ENCODE measurements at regions not wholly inside any gene's neighbourhood (a gene's known extent, or its start where the extent isn't known, plus 50 kb on each side); places are given as distances from the start of the nearest gene placed in this dataset.

DNA sequence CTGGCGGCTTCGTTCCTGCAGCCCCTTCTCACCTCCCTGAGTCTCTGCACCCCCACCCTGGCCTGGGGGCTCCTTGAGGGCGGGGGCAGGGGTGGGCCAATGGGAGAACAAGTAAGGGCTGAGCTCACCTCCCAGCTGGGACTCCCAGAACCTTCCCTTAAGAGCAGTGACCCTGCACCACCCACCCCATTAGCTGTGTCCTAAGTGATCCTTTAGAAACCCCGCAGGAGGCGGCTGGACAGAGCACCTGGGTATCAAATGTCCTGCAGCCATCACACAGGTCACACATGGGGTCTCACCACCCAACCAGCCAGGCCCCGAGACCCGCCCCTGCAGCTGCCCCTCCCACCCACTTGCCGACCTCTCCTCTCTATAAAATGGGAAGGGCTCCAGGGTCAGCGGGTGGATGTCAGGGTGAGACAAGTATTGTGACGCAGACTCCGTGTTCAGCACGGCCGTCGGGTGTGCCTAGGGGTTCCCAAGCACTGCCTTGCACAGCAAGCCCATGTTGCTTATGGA is 151.2 kb upstream of the C14orf180 start:
- DNase-seq (ENCODE audit: low read depth, low spot score): no peak
- no peak overlapping the region for H3K27ac ChIP-seq (ENCODE audit: low read depth, low read length)
- H3K79me2 ChIP-seq (ENCODE audit: insufficient read depth, low read length): no peaks in the 10 kb centered on the region
- H3K4me2 ChIP-seq (ENCODE audit: low read length): no peak overlapping the region
- ChIA-PET POLR2A (no interaction called here), RAD21 (ENCODE audit: low non-redundant PET in 1 of 2, low total read pairs in 2 of 2, uncharacterized antibody in 2 of 2, unreplicated experiment in 2 of 2) (no interaction called here), CTCF (no interaction called here)
- H4K20me1 ChIP-seq (ENCODE audit: insufficient read depth): no peaks in the 10 kb centered on the region
- H3K9ac ChIP-seq (ENCODE audit: low read length): no peak overlapping the region
- no TSS peak for BruUV-seq (replicated peaks)
- TF ChIP-seq EZH2phosphoT487 (IDR thresholded peaks at IDR 0.05; ENCODE audit: borderline replicate concordance) (no peak), ELF1 (IDR thresholded peaks at IDR 0.05; ENCODE audit: borderline replicate concordance, low read depth) (no peak)
- intact Hi-C loops (cut with micrococcal nuclease): no loop called here
- ATAC-seq: no peak
- H3K4me1 ChIP-seq (ENCODE audit: control insufficient read depth in 1 of 2, insufficient read depth in 2 of 2, low read length in 2 of 2): no peaks in the 10 kb centered on the region; a peak in 1 of 4 replicates
- no peaks in the 10 kb centered on the region for H3K9me2 ChIP-seq (ENCODE audit: insufficient read depth)
- H3K27me3 ChIP-seq (ENCODE audit: insufficient read depth, low read length): no peaks in the 10 kb centered on the region
- no peak overlapping the region for H3K4me3 ChIP-seq (replicated peaks in 1 of 2; ENCODE audit: low read depth in 1 of 2, low read length in 2 of 2)
- no peaks in the 10 kb centered on the region for H3K9me3 ChIP-seq (ENCODE audit: control insufficient read depth in 1 of 2, insufficient read depth in 1 of 2, low read depth in 1 of 2, low read length in 2 of 2)
- no peak overlapping the region for H2AFZ ChIP-seq (ENCODE audit: low read depth, low read length, poor library complexity, severe bottlenecking)
- H3K36me3 ChIP-seq (ENCODE audit: control insufficient read depth in 1 of 2, insufficient read depth in 2 of 2, low read length in 2 of 2): no peaks in the 10 kb centered on the region

DNA sequence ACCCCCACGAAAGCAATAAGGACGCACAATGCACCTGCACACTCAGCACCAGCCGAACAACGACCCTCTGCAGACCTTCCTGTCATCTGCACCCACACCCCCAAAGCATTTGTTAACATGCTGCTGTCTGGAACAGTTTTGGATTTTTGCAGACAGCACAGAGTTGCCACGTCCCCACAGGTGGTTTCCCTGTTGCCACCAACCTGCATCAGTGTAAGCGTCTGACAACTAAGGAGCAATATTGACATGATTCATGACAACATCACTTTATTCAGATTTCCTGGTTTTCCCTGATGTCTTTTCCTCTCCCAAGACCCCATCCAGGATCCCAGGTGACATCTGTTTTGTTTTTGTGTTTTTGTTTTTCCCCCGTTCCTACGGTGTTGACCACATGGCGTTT is 150.7 kb upstream of the C14orf180 start:
- RAD21 ChIA-PET (ENCODE audit: low non-redundant PET in 1 of 2, low total read pairs in 2 of 2, uncharacterized antibody in 2 of 2, unreplicated experiment in 2 of 2): no interaction called here
- no peaks in the 10 kb centered on the region for H3K36me3 ChIP-seq (ENCODE audit: control insufficient read depth in 1 of 2, insufficient read depth in 2 of 2, low read length in 2 of 2)
- no peaks in the 10 kb centered on the region for H3K79me2 ChIP-seq (ENCODE audit: insufficient read depth, low read length)
- H2AFZ ChIP-seq (ENCODE audit: low read depth, low read length, poor library complexity, severe bottlenecking): no peak overlapping the region
- H3K9ac ChIP-seq (ENCODE audit: low read length): no peak overlapping the region
- no peaks in the 10 kb centered on the region; a peak in 1 of 4 replicates for H3K4me1 ChIP-seq (ENCODE audit: control insufficient read depth in 1 of 2, insufficient read depth in 2 of 2, low read length in 2 of 2)
- DNase-seq (ENCODE audit: low read depth, low spot score) (no peak), ATAC-seq (no peak)
- TF ChIP-seq, protein P1, sequence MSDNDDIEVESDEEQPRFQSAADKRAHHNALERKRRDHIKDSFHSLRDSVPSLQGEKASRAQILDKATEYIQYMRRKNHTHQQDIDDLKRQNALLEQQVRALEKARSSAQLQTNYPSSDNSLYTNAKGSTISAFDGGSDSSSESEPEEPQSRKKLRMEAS (IDR thresholded peaks at IDR 0.05): no peak
- TF ChIP-seq EGR1 (IDR thresholded peaks at IDR 0.05; ENCODE audit: low read depth): no peak
- TF ChIP-seq FOSL1 (IDR thresholded peaks at IDR 0.05; ENCODE audit: low read depth): no peak
- no peak for TF ChIP-seq ZNF274 (IDR thresholded peaks at IDR 0.05; ENCODE audit: low read depth, low read length)
- BruUV-seq (replicated peaks): no TSS peak
- no peak overlapping the region for H3K4me2 ChIP-seq (ENCODE audit: low read length)
- no peaks in the 10 kb centered on the region for H4K20me1 ChIP-seq (ENCODE audit: insufficient read depth)
- intact Hi-C loops (cut with micrococcal nuclease): no loop called here
- H3K9me3 ChIP-seq (ENCODE audit: control insufficient read depth in 1 of 2, insufficient read depth in 1 of 2, low read depth in 1 of 2, low read length in 2 of 2): no peaks in the 10 kb centered on the region
- H3K9me2 ChIP-seq (ENCODE audit: insufficient read depth): no peaks in the 10 kb centered on the region
- H3K27me3 ChIP-seq (ENCODE audit: insufficient read depth, low read length): no peaks in the 10 kb centered on the region
- no peak overlapping the region for H3K4me3 ChIP-seq (replicated peaks in 1 of 2; ENCODE audit: low read depth in 1 of 2, low read length in 2 of 2)
- no peak overlapping the region for H3K27ac ChIP-seq (ENCODE audit: low read depth, low read length)
- CTCF ChIA-PET: no interaction called here
- POLR2A ChIA-PET: no interaction called here
